K562 (cell line): ENCODE measurements at regions not wholly inside any gene's neighbourhood (a gene's known extent, or its start where the extent isn't known, plus 50 kb on each side); places are given as distances from the start of the nearest gene placed in this dataset.

Source experiments
- BMI1 ChIP-seq: fragments of 150-350 bp; IDR thresholded peaks from 2 replicates; pipeline ENCODE4 v1.6.1; 2014; ENCODE audit warnings: low read length
- BRF2 ChIP-seq: IDR thresholded peaks from 3 replicates; pipeline ENCODE4 v1.6.1; 2011; ENCODE audit warnings: borderline replicate concordance, mild to moderate bottlenecking; ENCODE audit not compliant: insufficient read length, insufficient read depth
- CBFA2T3 ChIP-seq: fragments of 450-650 bp; IDR thresholded peaks from 2 replicates; pipeline ENCODE4 v1.6.1; 2017
- CTCF ChIP-seq, 3 experiments: IDR thresholded peaks in 2 of 3; conservative IDR thresholded peaks in 1 of 3; 2 replicates each; pipeline ENCODE4 v1.5.1; 2011 to 2012; ENCODE audit warnings: low read length in 3 of 3, mild to moderate bottlenecking in 3 of 3, control low read depth in 2 of 3, improper control_type of control experiment in 1 of 3, inconsistent platforms in 1 of 3, low read depth in 1 of 3, mixed read lengths in 1 of 3, moderate library complexity in 1 of 3; ENCODE audit not compliant: insufficient read depth in 2 of 3
- ETV1 ChIP-seq: fragments of 450-650 bp; conservative IDR thresholded peaks from 2 replicates; pipeline ENCODE4 v1.6.1; 2016; ENCODE audit warnings: missing genetic modification characterization, control low read depth, low read depth, missing compliant biosample characterization
- GATAD2B ChIP-seq: fragments of 450-650 bp; IDR thresholded peaks from 2 replicates; pipeline ENCODE4 v1.6.1; 2017; ENCODE audit warnings: mild to moderate bottlenecking, borderline replicate concordance
- IRF9 ChIP-seq: fragments of 450-650 bp; IDR thresholded peaks from 2 replicates; pipeline ENCODE4 v1.6.1; 2016; ENCODE audit warnings: missing biosample characterization, missing genetic modification characterization
- L3MBTL2 ChIP-seq: fragments of 450-650 bp; IDR thresholded peaks from 2 replicates; pipeline ENCODE4 v1.6.1; 2016; ENCODE audit warnings: mild to moderate bottlenecking, moderate library complexity
- MAFG ChIP-seq: fragments of 450-650 bp; conservative IDR thresholded peaks from 2 replicates; pipeline ENCODE4 v1.6.1; 2016; ENCODE audit warnings: missing genetic modification characterization, missing compliant biosample characterization
- NCOA1 ChIP-seq: fragments of 450-650 bp; IDR thresholded peaks from 2 replicates; pipeline ENCODE4 v1.6.1; 2016; ENCODE audit warnings: low read depth
- NFE2 ChIP-seq: IDR thresholded peaks from 2 replicates; pipeline ENCODE4 v1.6.1; 2014; ENCODE audit warnings: antibody characterized with exemption, low read depth
- NFIX ChIP-seq: fragments of 250-450 bp; sonication (Bioruptor Pico); IDR thresholded peaks from 2 replicates; pipeline ENCODE4 v1.4.0; 2020; ENCODE audit warnings: low read depth, mild to moderate bottlenecking, moderate library complexity
- POLR3A ChIP-seq: IDR thresholded peaks from 2 replicates; pipeline ENCODE4 v1.6.1; 2011; ENCODE audit warnings: borderline replicate concordance, mild to moderate bottlenecking, moderate library complexity; ENCODE audit not compliant: insufficient read length, insufficient read depth; ENCODE audit errors: extremely low read depth
- RBM39 ChIP-seq: fragments of 200-400 bp; formaldehyde crosslinking; optimal IDR thresholded peaks from 2 replicates; pipeline ENCODE3; 2018; ENCODE audit warnings: low read depth, low read length
- SMAD3 ChIP-seq: fragments of 450-650 bp; formaldehyde crosslinking; conservative IDR thresholded peaks from 2 replicates; pipeline ENCODE4 v1.4.0; 2020; ENCODE audit warnings: mild to moderate bottlenecking
- SMARCA5 ChIP-seq: fragments of 450-650 bp; IDR thresholded peaks from 2 replicates; pipeline ENCODE4 v1.6.1; 2016
- TAL1 ChIP-seq: fragments of 450-650 bp; IDR thresholded peaks from 2 replicates; pipeline ENCODE4 v1.6.1; 2016; ENCODE audit warnings: mild to moderate bottlenecking
- TFAM ChIP-seq: fragments of 250-450 bp; sonication (Bioruptor Pico); conservative IDR thresholded peaks from 2 replicates; pipeline ENCODE4 v1.5.0; 2021; ENCODE audit warnings: mild to moderate bottlenecking, moderate library complexity
- THAP12 ChIP-seq: fragments of 250-450 bp; sonication (Bioruptor Pico); IDR thresholded peaks from 2 replicates; pipeline ENCODE4 v1.9.0; 2021; ENCODE audit warnings: mild to moderate bottlenecking, inconsistent platforms
- ZBTB8A ChIP-seq: fragments of 450-650 bp; IDR thresholded peaks from 2 replicates; pipeline ENCODE4 v1.6.1; 2018; ENCODE audit warnings: mild to moderate bottlenecking, moderate library complexity; ENCODE audit not compliant: partially characterized antibody
- ZFX ChIP-seq: sonication (generic); formaldehyde crosslinking; IDR thresholded peaks from 2 replicates; pipeline ENCODE4 v1.8.0; 2022; ENCODE audit warnings: mild to moderate bottlenecking, missing genetic modification reagents, moderate library complexity
- ZNF184 ChIP-seq: sonication (generic); formaldehyde crosslinking; IDR thresholded peaks from 2 replicates; pipeline ENCODE4 v1.5.0; 2020; ENCODE audit warnings: missing genetic modification reagents
- ZNF584 ChIP-seq: fragments of 200-800 bp; sonication (Bioruptor generic); IDR thresholded peaks from 2 replicates; pipeline ENCODE4 v1.6.1; 2016; ENCODE audit warnings: low read depth, mild to moderate bottlenecking, missing genetic modification characterization, missing compliant biosample characterization

GRCh38 chr2:111634050-111634794 is 249.8 kb downstream of the ANAPC1 start (continued):
- no peak for TF ChIP-seq ZNF184
- peak; percentile 56 for TF ChIP-seq NFE2
- no peak for TF ChIP-seq RBM39
- TF ChIP-seq IRF9: 0 out of 2 replicates have a peak, but pooled peaks have one; percentile 10
- TF ChIP-seq ZFX (CRISPR knock-in tag): peak; percentile 33; the same call in 1 of the 2 replicates
- 0 out of 2 replicates have a peak, but pooled peaks have one; percentile 15 for TF ChIP-seq L3MBTL2
- TF ChIP-seq TAL1: no peak; the same call in 1 of the 2 replicates
- no peak for TF ChIP-seq ZNF584 (CRISPR knock-in tag)
- TF ChIP-seq SMARCA5: no peak
- no peak for TF ChIP-seq ZBTB8A
- TF ChIP-seq NCOA1: no peak
- TF ChIP-seq GATAD2B: no peak
- TF ChIP-seq ETV1 (tag): peak; percentile 26; the same call in 1 of the 2 replicates
- no peak for TF ChIP-seq NFIX (CRISPR knock-in tag)
- TF ChIP-seq BRF2: no peak
- TF ChIP-seq THAP12 (CRISPR knock-in tag): no peak
- no peak for TF ChIP-seq BMI1
- no peak for TF ChIP-seq TFAM (CRISPR knock-in tag)
- TF ChIP-seq CTCF (IDR thresholded peaks at IDR 0.05 in 2 of 3, conservative IDR thresholded peaks at IDR 0.05 in 1 of 3; ENCODE audit: insufficient read depth in 2 of 3, low read depth in 1 of 3, low read length in 3 of 3): no peak
- TF ChIP-seq MAFG (tag): 0 out of 2 replicates have a peak, but pooled peaks have one; percentile 26
- TF ChIP-seq CBFA2T3: 0 out of 2 replicates have a peak, but pooled peaks have one; percentile 19
- TF ChIP-seq SMAD3 (CRISPR knock-in tag): 0 out of 2 replicates have a peak, but pooled peaks have one; percentile 7
- no peak for TF ChIP-seq POLR3A
